HG02885 (cell line): ENCODE measurements at regions not wholly inside any gene's neighbourhood (a gene's known extent, or its start where the extent isn't known, plus 50 kb on each side); places are given as distances from the start of the nearest gene placed in this dataset.
A peak's percentile ranks its signal among the peaks of the same experiment; 100 is the strongest.
"Not testable (repeated sequence)": the region's sequence is repeated elsewhere in the genome, so short reads cannot be mapped to it uniquely, and the experiment has no call there.

Experiments
- ATAC-seq: cut with Tn5 transposase; IDR thresholded peaks from one replicate; pipeline ENCODE4 v1.9.1; 2021; ENCODE audit warnings: mild to moderate bottlenecking; ENCODE audit not compliant: unreplicated experiment, poor library complexity

- no peak for ATAC-seq
Observed at GRCh38 chr1:102546251-102546650, 549.5 kb upstream of the OLFM3 start.

- no peak for ATAC-seq
Observed at GRCh38 chr1:102535829-102536505, 539.2 kb upstream of the OLFM3 start.

DNA sequence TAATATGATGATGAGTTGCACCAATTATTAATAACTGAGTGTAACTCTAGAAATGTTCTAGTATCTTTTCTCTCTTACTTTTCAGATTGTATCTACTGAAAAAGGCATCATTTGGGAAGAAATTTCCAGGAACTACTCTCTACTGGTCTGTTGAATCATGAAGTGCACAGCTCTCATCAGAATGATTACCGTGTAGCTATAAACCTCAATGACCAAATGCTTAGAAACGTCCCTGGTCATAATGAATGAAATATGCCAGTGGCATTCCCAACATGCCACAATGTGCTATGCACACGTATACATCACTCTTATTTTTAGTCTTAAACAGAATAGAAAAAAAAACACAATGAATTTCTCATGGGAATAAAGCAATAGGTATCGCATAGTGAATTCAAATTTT is 534.3 kb upstream of the OLFM3 start:
- no peak for ATAC-seq

GRCh38 chr1:102529446-102529845 is 532.7 kb upstream of the OLFM3 start:
- no peak for ATAC-seq

GRCh38 chr1:102500758-102501157 is 504.0 kb upstream of the OLFM3 start:
- no peak for ATAC-seq

- ATAC-seq, result no peak
Observed at GRCh38 chr1:102498929-102499328, 502.2 kb upstream of the OLFM3 start.

DNA sequence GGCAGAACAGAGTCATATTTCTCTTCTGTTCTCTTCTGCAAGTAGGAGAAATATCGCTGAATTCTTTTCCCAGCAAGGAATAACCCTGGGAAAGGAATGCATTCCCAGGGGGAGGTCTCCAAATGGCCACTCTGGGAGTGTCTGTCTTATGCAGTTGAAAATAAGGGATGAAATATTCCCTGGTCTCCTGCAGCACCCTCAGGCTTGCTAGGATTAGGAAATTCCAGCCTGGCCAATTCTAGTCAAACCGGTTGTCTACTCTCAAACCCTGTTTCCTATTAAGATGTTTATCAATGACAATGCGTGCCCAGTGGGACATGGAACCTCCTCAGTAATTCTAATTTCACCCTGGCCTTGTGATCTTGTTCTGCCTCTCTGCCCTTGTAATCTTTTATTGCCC is 501.1 kb upstream of the OLFM3 start:
- ATAC-seq, result not testable (repeated sequence)

- ATAC-seq, result no peak
Observed at GRCh38 chr1:102472520-102472919, 475.8 kb upstream of the OLFM3 start.

- ATAC-seq, result no peak
Observed at GRCh38 chr1:102470767-102471166, 474.0 kb upstream of the OLFM3 start.

GRCh38 chr1:102466487-102466886 is 469.8 kb upstream of the OLFM3 start:
- ATAC-seq, result no peak

- no peak for ATAC-seq
Observed at GRCh38 chr1:102463328-102463727, 466.6 kb upstream of the OLFM3 start.

GRCh38 chr1:102442317-102442716 is 445.6 kb upstream of the OLFM3 start:
- ATAC-seq, result not testable (repeated sequence)

DNA sequence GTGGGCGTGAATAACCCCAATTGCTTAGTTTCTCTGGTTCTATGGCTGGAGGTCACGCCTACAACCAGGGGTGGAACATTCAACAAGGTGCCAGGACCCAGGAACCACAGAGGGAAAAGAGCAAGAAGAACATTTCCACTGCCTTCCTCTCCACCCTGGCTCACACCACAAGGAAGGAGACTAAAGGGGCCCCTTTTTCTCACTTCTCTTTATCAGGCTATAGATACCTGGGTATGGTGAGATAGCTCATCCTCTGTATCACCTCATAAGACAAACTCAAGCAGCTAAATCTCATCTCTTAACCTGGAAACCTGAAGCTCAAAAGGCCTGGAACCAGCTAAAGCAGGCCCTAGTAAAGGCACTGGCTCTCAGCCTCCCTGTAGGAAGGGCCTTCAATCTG is 438.8 kb upstream of the OLFM3 start:
- peak; percentile 70 for ATAC-seq

DNA sequence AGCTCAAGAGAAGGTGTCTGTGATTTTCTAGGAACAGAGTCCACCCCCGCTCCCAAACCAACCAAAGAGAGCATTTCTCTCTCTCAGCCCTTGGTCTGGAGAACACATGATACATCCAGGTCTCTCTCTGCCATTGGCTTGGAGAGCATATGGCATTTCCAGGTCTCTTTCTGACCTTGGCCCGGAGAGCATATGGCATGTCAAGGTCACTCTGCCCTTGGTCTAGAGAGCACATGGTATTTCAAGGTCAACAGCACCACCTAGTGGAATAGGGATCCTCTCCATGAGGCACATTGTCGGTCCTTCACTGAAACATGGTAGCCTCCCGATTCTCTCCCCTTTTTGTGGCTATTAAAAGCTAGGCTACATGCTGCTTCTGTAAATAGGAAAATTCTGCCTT is 437.7 kb upstream of the OLFM3 start:
- ATAC-seq, result peak; percentile 55

DNA sequence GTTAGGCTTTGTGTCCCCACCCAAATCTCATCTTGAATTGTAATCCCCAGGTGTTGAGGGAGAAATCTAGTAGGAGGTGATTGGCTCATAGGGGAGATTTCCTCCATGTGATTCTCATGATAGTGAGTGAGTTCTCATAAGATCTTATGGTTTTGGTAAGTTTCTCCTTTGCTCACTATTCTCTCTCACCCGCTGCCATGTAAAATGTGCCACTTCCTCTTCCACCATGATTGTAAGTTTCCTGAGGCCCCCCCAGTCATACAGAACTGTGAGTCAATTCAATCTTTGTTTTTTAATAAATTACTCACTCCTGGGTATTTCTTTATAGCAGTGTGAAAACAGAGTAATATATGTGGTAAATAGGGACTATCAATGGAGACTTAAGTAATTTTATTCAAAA is 434.5 kb upstream of the OLFM3 start:
- ATAC-seq, result no peak

- no peak for ATAC-seq
Observed at GRCh38 chr1:102420034-102420433, 423.3 kb upstream of the OLFM3 start.
